GM18505 (cell line): ENCODE measurements at regions not wholly inside any gene's neighbourhood (a gene's known extent, or its start where the extent isn't known, plus 50 kb on each side); places are given as distances from the start of the nearest gene placed in this dataset.

Experiments used
- ATAC-seq: cut with Tn5 transposase; IDR thresholded peaks from one replicate; pipeline ENCODE4 v1.9.1; 2021; ENCODE audit not compliant: unreplicated experiment
- POLR2A ChIP-seq: IDR thresholded peaks from 4 replicates; pipeline ENCODE4 v1.6.1; 2011; ENCODE audit warnings: borderline replicate concordance; ENCODE audit not compliant: insufficient read depth, insufficient read length; ENCODE audit errors: extremely low read depth

GRCh38 chr6:92942549-92942948 lies 476.8 kb downstream of the EPHA7 start:
- ATAC-seq = no peak
- no peak for TF ChIP-seq POLR2A

- no peak for ATAC-seq
- no peak for TF ChIP-seq POLR2A
These were observed 484.7 kb downstream of the EPHA7 start for GRCh38 chr6:92934625-92935024.

GRCh38 chr6:92930171-92930570 lies 489.2 kb downstream of the EPHA7 start:
- TF ChIP-seq POLR2A = no peak
- no peak for ATAC-seq

GRCh38 chr6:92922216-92922806 lies 497.0 kb downstream of the EPHA7 start:
- ATAC-seq = no peak
- no peak for TF ChIP-seq POLR2A

- no peak for TF ChIP-seq POLR2A
- ATAC-seq = no peak
These were observed 503.9 kb downstream of the EPHA7 start for GRCh38 chr6:92915466-92915865.

GRCh38 chr6:92911301-92911700 lies 508.1 kb downstream of the EPHA7 start:
- no peak for TF ChIP-seq POLR2A
- no peak for ATAC-seq

- TF ChIP-seq POLR2A = no peak
- no peak for ATAC-seq
These were observed 508.7 kb downstream of the EPHA7 start for GRCh38 chr6:92910646-92911045.

- no peak for ATAC-seq
- TF ChIP-seq POLR2A = no peak
These were observed 513.0 kb downstream of the EPHA7 start for GRCh38 chr6:92906385-92906784.

GRCh38 chr6:92893741-92894140 lies 525.6 kb downstream of the EPHA7 start:
- TF ChIP-seq POLR2A = no peak
- ATAC-seq = no peak

GRCh38 chr6:92892626-92893170 lies 526.7 kb downstream of the EPHA7 start:
- ATAC-seq = no peak
- TF ChIP-seq POLR2A = no peak

- no peak for TF ChIP-seq POLR2A
- no peak for ATAC-seq
These were observed 531.0 kb downstream of the EPHA7 start for GRCh38 chr6:92888316-92888715.

- no peak for ATAC-seq
- no peak for TF ChIP-seq POLR2A
These were observed 531.5 kb downstream of the EPHA7 start for GRCh38 chr6:92887871-92888270.

GRCh38 chr6:92879526-92879925 lies 539.8 kb downstream of the EPHA7 start:
- no peak for ATAC-seq
- TF ChIP-seq POLR2A = no peak

GRCh38 chr6:92864966-92865555 lies 554.3 kb downstream of the EPHA7 start:
- no peak for TF ChIP-seq POLR2A

More at GRCh38 chr6:92864966-92865555, 554.3 kb downstream of the EPHA7 start:
- ATAC-seq = no peak
